VCaP (cell line): ENCODE measurements at regions not wholly inside any gene's neighbourhood (a gene's known extent, or its start where the extent isn't known, plus 50 kb on each side); places are given as distances from the start of the nearest gene placed in this dataset.

Experiments
- H3K27ac ChIP-seq: fragments of 450-650 bp; 2 replicates; pipeline ENCODE4 v1.5.1; 2017
- CTCF ChIP-seq: fragments of 450-650 bp; conservative IDR thresholded peaks from 2 replicates; pipeline ENCODE4 v1.5.1; 2017; ENCODE audit warnings: mild to moderate bottlenecking, moderate library complexity

- H3K27ac ChIP-seq, result no peak overlapping the region
- no peak for TF ChIP-seq CTCF
Measured at GRCh38 chr15:98439523-98439942, 208.8 kb upstream of the IGF1R start.

- no peak overlapping the region for H3K27ac ChIP-seq
Measured at GRCh38 chr15:98440917-98441316, 207.4 kb upstream of the IGF1R start.

GRCh38 chr15:98441599-98441998 is 206.7 kb upstream of the IGF1R start:
- H3K27ac ChIP-seq, result no peak overlapping the region
- TF ChIP-seq CTCF, result no peak

More at GRCh38 chr15:98440917-98441316, 207.4 kb upstream of the IGF1R start:
- TF ChIP-seq CTCF, result no peak

GRCh38 chr15:98442379-98442833 is 205.9 kb upstream of the IGF1R start:
- peak; percentile 97 for TF ChIP-seq CTCF
- H3K27ac ChIP-seq, result peak overlapping the region; percentile 0; the same call in 1 of the 2 replicates

- no peak for TF ChIP-seq CTCF
- peak overlapping the region; percentile 0; the same call in 1 of the 2 replicates for H3K27ac ChIP-seq
Measured at GRCh38 chr15:98442901-98443300, 205.4 kb upstream of the IGF1R start.

GRCh38 chr15:98443526-98443925 is 204.8 kb upstream of the IGF1R start:
- H3K27ac ChIP-seq, result no peak overlapping the region; the same call in 1 of the 2 replicates
- no peak for TF ChIP-seq CTCF

- no peak overlapping the region for H3K27ac ChIP-seq
- TF ChIP-seq CTCF, result no peak
Measured at GRCh38 chr15:98444138-98444537, 204.2 kb upstream of the IGF1R start.
